ENCODE measurements at regions not wholly inside any gene's neighbourhood (a gene's known extent, or its start where the extent isn't known, plus 50 kb on each side); places are given as distances from the start of the nearest gene placed in this dataset.
"Not testable (repeated sequence)": the region's sequence is repeated elsewhere in the genome, so short reads cannot be mapped to it uniquely, and the experiment has no call there.

DNA sequence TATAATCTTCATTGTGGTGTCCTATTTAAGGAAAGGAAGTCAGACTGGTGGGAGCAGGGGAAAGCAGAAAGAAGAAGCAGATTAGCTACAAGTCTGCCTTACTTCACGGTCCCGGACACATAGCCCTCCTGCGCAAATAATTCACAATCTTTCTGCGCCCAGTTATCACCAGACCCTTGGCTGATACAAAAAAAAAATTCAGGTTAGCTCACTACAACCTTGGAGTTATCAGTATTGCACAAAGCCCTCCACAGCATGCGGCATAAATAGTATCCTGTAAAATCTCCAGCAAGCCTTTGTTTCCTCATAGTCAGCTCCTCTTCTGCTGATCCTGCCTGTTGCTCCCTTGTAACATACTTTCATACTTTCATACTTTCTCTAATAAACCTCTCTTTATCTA is 148.6 kb upstream of the FUT9 start:
- DNase-seq (ENCODE audit: low read depth) = no peak
- TF ChIP-seq, protein P1, sequence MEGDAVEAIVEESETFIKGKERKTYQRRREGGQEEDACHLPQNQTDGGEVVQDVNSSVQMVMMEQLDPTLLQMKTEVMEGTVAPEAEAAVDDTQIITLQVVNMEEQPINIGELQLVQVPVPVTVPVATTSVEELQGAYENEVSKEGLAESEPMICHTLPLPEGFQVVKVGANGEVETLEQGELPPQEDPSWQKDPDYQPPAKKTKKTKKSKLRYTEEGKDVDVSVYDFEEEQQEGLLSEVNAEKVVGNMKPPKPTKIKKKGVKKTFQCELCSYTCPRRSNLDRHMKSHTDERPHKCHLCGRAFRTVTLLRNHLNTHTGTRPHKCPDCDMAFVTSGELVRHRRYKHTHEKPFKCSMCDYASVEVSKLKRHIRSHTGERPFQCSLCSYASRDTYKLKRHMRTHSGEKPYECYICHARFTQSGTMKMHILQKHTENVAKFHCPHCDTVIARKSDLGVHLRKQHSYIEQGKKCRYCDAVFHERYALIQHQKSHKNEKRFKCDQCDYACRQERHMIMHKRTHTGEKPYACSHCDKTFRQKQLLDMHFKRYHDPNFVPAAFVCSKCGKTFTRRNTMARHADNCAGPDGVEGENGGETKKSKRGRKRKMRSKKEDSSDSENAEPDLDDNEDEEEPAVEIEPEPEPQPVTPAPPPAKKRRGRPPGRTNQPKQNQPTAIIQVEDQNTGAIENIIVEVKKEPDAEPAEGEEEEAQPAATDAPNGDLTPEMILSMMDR (IDR thresholded peaks at IDR 0.05; ENCODE audit: insufficient read depth, low read depth, low read length, missing control alignments) = no peak
- no peak overlapping the region for H3K4me3 ChIP-seq (ENCODE audit: low read depth, low read length)

DNA sequence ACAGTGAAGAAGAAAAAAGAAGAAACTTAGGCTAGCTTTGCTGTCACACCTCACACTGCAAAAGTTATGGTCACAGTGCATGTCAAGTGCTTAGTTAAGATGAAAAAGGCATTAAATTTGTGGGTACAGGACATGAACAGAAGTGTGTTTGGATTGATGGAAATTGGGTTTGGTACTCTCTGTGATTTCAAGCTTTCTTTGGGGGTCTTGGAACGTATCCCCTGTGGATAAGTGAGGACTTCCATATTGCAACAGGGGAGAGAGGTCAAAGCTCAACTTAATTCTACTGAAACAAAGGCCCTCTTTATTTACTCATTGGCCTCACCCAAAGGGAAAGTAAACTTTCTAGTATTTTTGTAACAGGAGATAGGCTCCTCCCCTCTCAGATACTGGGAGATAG is 138.3 kb upstream of the FUT9 start:
- H3K4me3 ChIP-seq (ENCODE audit: low read depth, low read length) = no peak overlapping the region
- DNase-seq (ENCODE audit: low read depth) = no peak
- TF ChIP-seq, protein P1 (IDR thresholded peaks at IDR 0.05; ENCODE audit: insufficient read depth, low read depth, low read length, missing control alignments) = no peak

- TF ChIP-seq, protein P1 (IDR thresholded peaks at IDR 0.05; ENCODE audit: insufficient read depth, low read depth, low read length, missing control alignments) = no peak
- DNase-seq (ENCODE audit: low read depth) = no peak
- no peak overlapping the region for H3K4me3 ChIP-seq (ENCODE audit: low read depth, low read length)
Measured at GRCh38 chr6:95879856-95880255, 135.9 kb upstream of the FUT9 start.

DNA sequence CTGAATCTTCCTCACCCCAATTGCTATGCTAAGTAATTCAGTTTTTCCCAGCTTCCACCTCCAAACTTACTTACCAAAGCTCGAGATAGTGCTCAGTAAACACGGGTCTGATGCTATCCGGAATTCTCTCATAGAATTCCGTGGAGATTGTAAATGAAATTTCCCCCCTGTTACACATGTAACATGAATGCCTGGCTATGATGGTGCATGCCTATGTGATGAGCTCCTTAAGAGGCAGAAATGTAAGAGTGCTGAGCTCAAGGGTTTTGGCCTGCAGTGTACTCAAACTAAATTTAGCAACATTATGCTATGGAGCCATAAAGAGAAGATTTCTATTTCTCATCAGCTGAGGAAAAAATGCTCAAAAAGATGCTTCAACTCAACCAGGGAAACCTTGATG is 133.4 kb upstream of the FUT9 start:
- TF ChIP-seq, protein P1 (IDR thresholded peaks at IDR 0.05; ENCODE audit: insufficient read depth, low read depth, low read length, missing control alignments) = no peak
- no peak for DNase-seq (ENCODE audit: low read depth)
- H3K4me3 ChIP-seq (ENCODE audit: low read depth, low read length) = no peak overlapping the region

DNA sequence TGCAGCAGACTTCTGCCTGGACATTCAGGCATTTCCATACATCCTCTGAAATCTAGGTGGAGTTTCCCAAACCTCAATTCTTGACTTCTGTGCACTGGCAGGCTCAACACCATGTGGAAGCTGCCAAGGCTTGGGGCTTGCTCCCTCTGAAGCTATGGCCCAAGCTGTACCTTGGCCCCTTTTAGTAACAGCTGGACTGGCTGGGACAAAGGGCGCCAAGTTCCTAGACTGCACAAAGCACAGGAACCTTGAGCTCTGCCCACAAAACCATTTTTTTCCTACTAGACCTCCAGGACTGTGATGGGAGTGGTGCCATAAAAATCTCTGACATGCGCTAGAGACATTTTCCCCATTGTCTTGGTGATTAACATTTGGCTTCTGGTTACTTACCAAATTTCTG is 127.1 kb upstream of the FUT9 start:
- DNase-seq (ENCODE audit: low read depth); H3K4me3 ChIP-seq (ENCODE audit: low read depth, low read length): not testable (repeated sequence)

DNA sequence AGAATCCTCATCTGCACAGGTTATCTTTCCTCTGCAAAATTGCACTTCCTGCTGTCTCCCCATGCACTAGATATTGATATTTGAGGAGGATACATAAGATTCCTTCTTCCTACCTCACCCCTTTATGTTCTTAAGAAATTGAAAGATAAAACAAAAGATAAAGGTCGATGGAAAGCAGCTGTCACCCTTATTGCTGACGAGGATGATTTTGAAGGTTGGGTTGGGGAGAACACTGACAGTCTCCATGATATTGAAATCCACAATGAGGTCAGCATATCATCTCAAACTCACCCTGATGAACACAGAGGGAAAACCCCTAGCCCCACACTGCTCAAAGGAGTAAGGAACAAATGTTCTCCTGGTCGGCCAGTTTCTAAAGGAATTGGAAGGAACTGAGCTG is 110.6 kb upstream of the FUT9 start:
- TF ChIP-seq, protein P1 (IDR thresholded peaks at IDR 0.05; ENCODE audit: insufficient read depth, low read depth, low read length, missing control alignments) = no peak
- no peak for DNase-seq (ENCODE audit: low read depth)
- no peak overlapping the region for H3K4me3 ChIP-seq (ENCODE audit: low read depth, low read length)

- H3K4me3 ChIP-seq (ENCODE audit: low read depth, low read length) = no peak overlapping the region
- no peak for DNase-seq (ENCODE audit: low read depth)
- TF ChIP-seq, protein P1 (IDR thresholded peaks at IDR 0.05; ENCODE audit: insufficient read depth, low read depth, low read length, missing control alignments) = no peak
Measured at GRCh38 chr6:95917034-95917433, 98.7 kb upstream of the FUT9 start.
